H9 (cell line): ENCODE measurements at regions not wholly inside any gene's neighbourhood (a gene's known extent, or its start where the extent isn't known, plus 50 kb on each side); places are given as distances from the start of the nearest gene placed in this dataset.

Experiments used
- DNase-seq: peaks from one replicate; pipeline ENCODE4 v3.0.0-alpha.2; 2017
- H2AFZ ChIP-seq: one replicate; pipeline ENCODE4 v1.6.1; 2013; ENCODE audit warnings: mild to moderate bottlenecking, low read length, control low read depth, moderate library complexity
- H2AK5ac ChIP-seq: 2 replicates; pipeline ENCODE4 v1.6.1; 2013; ENCODE audit warnings: low read length, control low read depth, mixed read lengths; ENCODE audit not compliant: insufficient read length
- H2BK120ac ChIP-seq: one replicate; pipeline ENCODE4 v1.6.1; 2013; ENCODE audit warnings: low read depth, mild to moderate bottlenecking, low read length, control low read depth, inconsistent platforms; ENCODE audit not compliant: poor library complexity, severe bottlenecking
- H2BK12ac ChIP-seq: 2 replicates; pipeline ENCODE4 v1.6.1; 2013; ENCODE audit warnings: low read length, control low read depth, mixed read lengths, low read depth; ENCODE audit not compliant: insufficient read length
- H2BK15ac ChIP-seq: 2 replicates; pipeline ENCODE4 v1.6.1; 2013; ENCODE audit warnings: low read depth, low read length, control low read depth
- H2BK20ac ChIP-seq: one replicate; pipeline ENCODE4 v1.6.1; 2013; ENCODE audit warnings: low read depth, mild to moderate bottlenecking, low read length, control low read depth, inconsistent platforms; ENCODE audit not compliant: poor library complexity, severe bottlenecking
- H2BK5ac ChIP-seq: 2 replicates; pipeline ENCODE4 v1.6.1; 2013; ENCODE audit warnings: low read length, control low read depth, mixed read lengths; ENCODE audit not compliant: insufficient read length
- H3K14ac ChIP-seq: 2 replicates; pipeline ENCODE4 v1.6.1; 2013; ENCODE audit warnings: low read length, control low read depth; ENCODE audit not compliant: insufficient read depth
- H3K18ac ChIP-seq: 2 replicates; pipeline ENCODE4 v1.6.1; 2013; ENCODE audit warnings: low read depth, mild to moderate bottlenecking, mixed read lengths, low read length, control low read depth; ENCODE audit not compliant: insufficient read length
- H3K23ac ChIP-seq: 2 replicates; pipeline ENCODE4 v1.6.1; 2013; ENCODE audit warnings: low read length, control low read depth, mixed read lengths, low read depth; ENCODE audit not compliant: insufficient read length
- H3K23me2 ChIP-seq: 2 replicates; pipeline ENCODE4 v1.6.1; 2013; ENCODE audit warnings: low read depth, mild to moderate bottlenecking, mixed read lengths, low read length, control low read depth; ENCODE audit not compliant: insufficient read length, poor library complexity, severe bottlenecking
- H3K27ac ChIP-seq: 2 replicates; pipeline ENCODE4 v1.5.1; 2013; ENCODE audit warnings: low read length, control low read depth, mixed read lengths, low read depth; ENCODE audit not compliant: insufficient read length
- H3K27me3 ChIP-seq: 2 replicates; pipeline ENCODE4 v1.6.1; 2013; ENCODE audit warnings: low read length, control low read depth, inconsistent platforms; ENCODE audit not compliant: insufficient read depth
- H3K4ac ChIP-seq: 2 replicates; pipeline ENCODE4 v1.6.1; 2013; ENCODE audit warnings: low read depth, mild to moderate bottlenecking, control low read depth, inconsistent platforms, low read length, moderate library complexity
- H3K4me1 ChIP-seq: 2 replicates; pipeline ENCODE4 v1.6.1; 2013; ENCODE audit warnings: low read length, control low read depth, inconsistent platforms; ENCODE audit not compliant: insufficient read depth
- H3K4me2 ChIP-seq: 2 replicates; pipeline ENCODE4 v1.6.1; 2013; ENCODE audit warnings: low read length, control low read depth, mixed read lengths; ENCODE audit not compliant: insufficient read length, insufficient read depth
- H3K56ac ChIP-seq: 2 replicates; pipeline ENCODE4 v1.6.1; 2013; ENCODE audit warnings: low read depth, mild to moderate bottlenecking, mixed read lengths, low read length, control low read depth; ENCODE audit not compliant: insufficient read length
- H3K79me1 ChIP-seq: 2 replicates; pipeline ENCODE4 v1.6.1; 2013; ENCODE audit warnings: low read depth, mild to moderate bottlenecking, moderate library complexity, low read length, control low read depth, inconsistent platforms; ENCODE audit not compliant: insufficient read depth, poor library complexity, severe bottlenecking
- H3K79me2 ChIP-seq: 2 replicates; pipeline ENCODE4 v1.6.1; 2013; ENCODE audit warnings: low read length, control low read depth, inconsistent platforms; ENCODE audit not compliant: insufficient read depth
- H3K9ac ChIP-seq: 2 replicates; pipeline ENCODE4 v1.6.1; 2013; ENCODE audit warnings: low read length, control low read depth, mixed read lengths; ENCODE audit not compliant: insufficient read length; ENCODE audit errors: extremely low read depth
- H3K9me3 ChIP-seq: one replicate; pipeline ENCODE4 v1.6.1; 2013; ENCODE audit warnings: low read depth, low read length, inconsistent platforms; ENCODE audit not compliant: control insufficient read depth
- H3T11ph ChIP-seq: one replicate; pipeline ENCODE4 v1.6.1; 2013; ENCODE audit warnings: mild to moderate bottlenecking, low read length, control low read depth, inconsistent platforms
- H4K20me1 ChIP-seq: one replicate; pipeline ENCODE4 v1.6.1; 2013; ENCODE audit not compliant: control insufficient read depth, insufficient read length, insufficient read depth
- H4K5ac ChIP-seq: 2 replicates; pipeline ENCODE4 v1.6.1; 2013; ENCODE audit warnings: low read depth, mild to moderate bottlenecking, mixed read lengths, low read length, control low read depth; ENCODE audit not compliant: insufficient read length
- H4K8ac ChIP-seq: replicated peaks from 2 replicates; pipeline ENCODE4 v1.6.1; 2013; ENCODE audit warnings: low read length, control low read depth, mixed read lengths, low read depth; ENCODE audit not compliant: insufficient read length
- H4K91ac ChIP-seq: 2 replicates; pipeline ENCODE4 v1.6.1; 2013; ENCODE audit warnings: low read depth, mild to moderate bottlenecking, moderate library complexity, mixed read lengths, low read length, control low read depth; ENCODE audit not compliant: insufficient read length
- H3K27ac Mint-ChIP-seq, 3 experiments: 2 replicates in 2 of 3; 3 replicates in 1 of 3; pipeline ENCODE4 v1.8.0; 2020 to 2021; ENCODE audit warnings: mixed read lengths in 3 of 3, mild to moderate bottlenecking in 1 of 3, moderate library complexity in 1 of 3
- H3K27me3 Mint-ChIP-seq: 2 replicates; pipeline ENCODE4 v1.8.0; 2021; ENCODE audit warnings: low read depth, mild to moderate bottlenecking, moderate library complexity, mixed read lengths
- H3K36me3 Mint-ChIP-seq, 3 experiments: 2 replicates in 2 of 3; 3 replicates in 1 of 3; pipeline ENCODE4 v1.8.0; 2020 to 2021; ENCODE audit warnings: low read depth in 3 of 3, mixed read lengths in 3 of 3; ENCODE audit not compliant: insufficient read depth in 1 of 3
- H3K4me1 Mint-ChIP-seq, 2 experiments: 2 replicates each; pipeline ENCODE4 v1.8.0; 2020; ENCODE audit warnings: mixed read lengths in 2 of 2
- H3K4me3 Mint-ChIP-seq, 2 experiments: 2 replicates in 1 of 2; 3 replicates in 1 of 2; pipeline ENCODE4 v1.8.0; 2020 to 2021; ENCODE audit warnings: mild to moderate bottlenecking in 2 of 2, mixed read lengths in 2 of 2, moderate library complexity in 1 of 2
- H3K9me3 Mint-ChIP-seq, 2 experiments: 2 replicates in 1 of 2; 3 replicates in 1 of 2; pipeline ENCODE4 v1.8.0; 2020; ENCODE audit warnings: mild to moderate bottlenecking in 2 of 2, mixed read lengths in 2 of 2, moderate library complexity in 1 of 2
- CTCF ChIP-seq: fragments of 200-600 bp; sonication (generic); conservative IDR thresholded peaks from 3 replicates; pipeline ENCODE4 v1.8.0; 2021; ENCODE audit warnings: antibody characterized with exemption, mild to moderate bottlenecking
- whole genome bisulfite sequencing: extraction: QIAGEN DNeasy Blood & Tissue Kit; methylation state at CpG from one replicate; pipeline ENCODE4 v1.1.7; 2013; ENCODE audit warnings: missing lambda C conversion rate, low lambda C conversion rate, mixed read lengths; ENCODE audit not compliant: insufficient read length; ENCODE audit errors: extremely low coverage; 5-methylcytosine and 5-hydroxymethylcytosine counted together

GRCh38 chr5:167750586-167750985 is 540.9 kb upstream of the WWC1 start:
- Histone ChIP-seq H2BK12ac (no peak overlapping the region), H3K4ac (no peak overlapping the region), H4K8ac (no peak overlapping the region), H3K23me2 (no peaks in the 10 kb centered on the region), H3K79me2 (no peaks in the 10 kb centered on the region), H3K4me1 (peaks cover 4% of the 10 kb centered on the region; the same call in 1 of the 2 replicates), H3K4me2 (no peak overlapping the region), H3K56ac (no peak overlapping the region), H3K9ac (no peak overlapping the region), H2BK20ac (no peak overlapping the region), H2BK120ac (no peak overlapping the region), H3K79me1 (no peaks in the 10 kb centered on the region), H2AFZ (no peak overlapping the region), H2BK5ac (no peak overlapping the region), H3K14ac (no peak overlapping the region), H3K27ac (no peak overlapping the region), H3K9me3 (no peaks in the 10 kb centered on the region), H4K20me1 (no peaks in the 10 kb centered on the region), H4K91ac (no peak overlapping the region), H3T11ph (no peak overlapping the region), H2AK5ac (no peak overlapping the region), H3K23ac (no peak overlapping the region), H2BK15ac (no peak overlapping the region), H4K5ac (no peak overlapping the region), H3K18ac (no peak overlapping the region), H3K27me3 (no peaks in the 10 kb centered on the region)
- no peaks in the 10 kb centered on the region for H3K9me3 Mint-ChIP-seq
- DNase-seq, result no peak
- peak overlapping the region in 1 of 3 experiments; percentile 10; a peak in 1 of 7 replicates for H3K27ac Mint-ChIP-seq
- WGBS, result no CpG with 5 or more reads among the region's 1 CpG
- peaks cover 6% of the 10 kb centered on the region in 2 experiments for H3K4me1 Mint-ChIP-seq
- no peak for TF ChIP-seq CTCF
- no peaks in the 10 kb centered on the region; the same call in 1 of the 2 replicates for H3K27me3 Mint-ChIP-seq
- H3K4me3 Mint-ChIP-seq, result no peak overlapping the region
- no peaks in the 10 kb centered on the region for H3K36me3 Mint-ChIP-seq
